ENCODE measurements at regions not wholly inside any gene's neighbourhood (a gene's known extent, or its start where the extent isn't known, plus 50 kb on each side); places are given as distances from the start of the nearest gene placed in this dataset.
"Not testable (repeated sequence)": the region's sequence is repeated elsewhere in the genome, so short reads cannot be mapped to it uniquely, and the experiment has no call there.

DNA sequence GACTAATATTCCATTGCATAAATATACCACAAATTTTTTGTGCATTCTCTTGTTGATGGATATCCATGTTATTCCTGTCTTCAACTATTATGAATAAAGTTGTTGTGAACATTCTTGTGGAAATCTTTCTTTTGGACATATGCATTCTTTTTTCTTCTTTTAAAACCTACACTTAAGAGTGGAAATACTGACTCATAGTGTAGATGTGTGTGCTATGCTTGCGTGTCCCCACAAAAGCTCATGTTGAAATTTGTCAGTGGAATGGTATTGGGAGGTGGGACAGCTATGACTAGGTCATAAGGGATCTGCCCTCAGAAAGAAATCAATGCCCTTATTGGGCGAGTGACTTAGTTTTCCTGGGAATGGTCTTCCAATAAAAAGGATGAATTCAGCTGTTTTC, 203.6 kb upstream of the PRSS58 start:
- no peak for DNase-seq

DNA sequence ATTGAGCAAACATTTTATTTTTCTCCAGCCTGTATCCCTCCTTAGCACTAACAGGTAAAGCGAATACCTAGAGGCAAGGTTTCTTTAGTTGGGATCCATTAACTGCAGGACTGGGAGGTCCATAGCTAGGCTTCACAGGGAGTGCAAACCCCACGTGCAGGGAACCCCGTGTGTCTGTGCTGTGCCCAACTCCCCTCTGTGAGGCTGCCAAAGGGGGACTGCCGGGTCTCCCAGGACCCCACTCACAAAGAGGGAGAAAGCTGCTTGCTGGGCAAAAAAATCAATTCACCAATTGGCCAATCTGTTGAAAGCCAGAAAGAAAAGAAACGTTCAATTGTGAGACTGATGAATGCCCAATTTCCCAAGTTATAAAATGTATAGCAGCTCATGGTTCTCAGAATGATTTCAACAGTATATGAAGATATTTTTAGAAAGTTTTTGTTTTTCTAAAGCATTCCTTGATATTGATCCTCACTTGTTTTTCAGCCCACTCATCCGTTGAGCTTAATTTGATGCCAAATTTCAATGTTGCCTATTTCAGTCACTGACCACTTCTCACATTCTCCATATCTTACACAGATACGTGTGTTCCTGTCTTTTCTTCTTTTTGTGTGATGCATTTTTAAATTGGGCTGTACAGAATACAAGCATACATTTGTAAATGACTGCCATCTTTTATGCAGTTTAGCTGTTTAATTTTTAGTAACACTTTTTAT, 202.7 kb upstream of the PRSS58 start:
- no peak for DNase-seq

DNA sequence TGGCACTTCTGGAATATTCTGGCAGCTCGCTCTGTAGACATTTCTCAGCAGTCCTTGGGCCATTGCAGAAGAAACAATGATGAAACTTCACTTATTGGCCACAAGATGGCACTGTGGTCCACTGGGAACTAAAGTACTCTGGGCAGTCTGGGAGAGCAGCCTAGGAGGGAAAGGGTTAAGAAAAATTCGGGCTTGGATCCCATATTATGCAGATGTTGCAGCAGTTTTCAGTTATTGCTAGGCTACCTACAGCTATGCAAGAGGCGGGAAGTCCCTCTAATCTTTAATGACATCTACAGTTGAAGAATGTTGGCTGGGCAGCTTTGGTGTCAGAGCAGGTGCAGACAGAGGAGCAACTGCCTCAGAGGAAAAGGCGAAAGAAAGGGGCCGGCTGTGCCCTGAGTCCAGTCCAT, 201.7 kb upstream of the PRSS58 start:
- DNase-seq, result no peak

DNA sequence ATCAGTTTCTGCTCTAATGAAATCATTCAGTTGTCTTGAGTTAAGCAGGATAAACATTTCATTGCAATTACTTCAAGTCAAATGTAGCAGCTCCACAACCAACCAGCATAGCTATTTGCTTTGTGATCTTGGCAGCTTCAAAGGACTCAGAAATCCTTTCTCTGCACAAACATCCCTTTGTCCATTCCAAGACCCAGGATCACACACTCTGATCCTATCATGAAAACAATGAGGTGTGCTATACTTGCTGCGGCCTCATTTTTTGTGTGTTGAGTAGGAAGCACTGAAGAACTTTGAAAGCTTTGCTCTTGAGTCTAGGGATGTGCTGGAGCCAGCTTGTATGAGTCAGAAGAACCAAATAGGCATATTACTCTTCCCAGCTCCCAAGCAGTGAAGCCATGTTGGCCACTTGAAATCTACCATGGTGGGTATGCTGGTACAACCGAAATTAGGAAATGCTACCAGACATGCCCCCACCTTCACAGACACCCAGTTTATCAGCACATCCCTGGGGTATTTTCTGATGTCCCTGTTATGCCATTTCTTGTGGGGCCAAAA, 199.4 kb upstream of the PRSS58 start:
- DNase-seq, result no peak

DNA sequence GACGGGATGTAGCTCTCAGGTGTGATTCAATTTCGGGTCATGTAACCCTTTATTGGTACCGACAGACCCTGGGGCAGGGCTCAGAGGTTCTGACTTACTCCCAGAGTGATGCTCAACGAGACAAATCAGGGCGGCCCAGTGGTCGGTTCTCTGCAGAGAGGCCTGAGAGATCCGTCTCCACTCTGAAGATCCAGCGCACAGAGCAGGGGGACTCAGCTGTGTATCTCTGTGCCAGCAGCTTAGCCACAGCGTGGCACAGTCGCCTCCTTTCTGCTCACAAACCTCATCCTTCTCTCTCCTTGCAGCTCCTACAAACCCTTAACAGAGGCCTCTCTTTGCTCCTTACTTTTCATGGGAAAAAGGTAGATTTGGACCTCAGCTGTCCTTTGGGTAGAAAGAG, 197.5 kb upstream of the PRSS58 start:
- no peak for DNase-seq

DNA sequence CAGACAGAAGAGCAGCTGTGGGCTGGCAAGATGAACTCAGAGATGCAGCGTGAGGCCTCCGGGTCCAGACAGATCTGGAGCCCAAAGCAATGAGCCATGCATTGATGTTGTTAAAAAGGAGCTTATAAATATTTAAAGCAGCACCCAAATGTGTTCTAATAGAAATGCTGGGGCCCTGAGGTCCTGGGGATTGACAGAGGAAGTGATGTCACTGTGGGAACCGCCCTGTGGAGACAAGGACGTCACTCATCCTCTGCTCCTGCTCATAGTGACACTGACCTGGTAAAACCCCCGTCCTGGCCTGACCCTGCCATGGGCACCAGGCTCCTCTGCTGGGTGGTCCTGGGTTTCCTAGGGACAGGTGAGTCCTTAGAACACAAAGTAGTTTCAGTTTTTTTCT, 197.0 kb upstream of the PRSS58 start:
- no peak for DNase-seq

DNA sequence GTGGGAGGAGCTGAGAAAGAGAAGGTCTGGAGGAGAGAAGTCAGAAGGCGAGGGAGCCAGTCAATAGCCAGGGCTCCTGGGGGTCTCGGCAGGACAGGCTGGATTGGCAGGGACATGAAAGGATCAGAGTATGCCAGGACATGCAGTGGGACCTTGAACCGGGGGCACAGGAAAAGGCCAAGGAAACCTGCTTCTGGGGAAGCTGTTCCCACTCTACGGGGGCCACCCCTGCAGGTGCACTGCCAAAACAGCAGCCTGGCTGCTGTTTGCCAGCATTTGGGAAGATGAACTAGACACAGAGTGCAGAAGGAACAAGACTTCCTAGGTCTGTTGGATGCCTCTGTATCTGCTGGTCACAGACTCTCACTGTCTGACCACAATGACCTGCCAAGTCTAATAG, 194.9 kb upstream of the PRSS58 start:
- no peak for DNase-seq

DNA sequence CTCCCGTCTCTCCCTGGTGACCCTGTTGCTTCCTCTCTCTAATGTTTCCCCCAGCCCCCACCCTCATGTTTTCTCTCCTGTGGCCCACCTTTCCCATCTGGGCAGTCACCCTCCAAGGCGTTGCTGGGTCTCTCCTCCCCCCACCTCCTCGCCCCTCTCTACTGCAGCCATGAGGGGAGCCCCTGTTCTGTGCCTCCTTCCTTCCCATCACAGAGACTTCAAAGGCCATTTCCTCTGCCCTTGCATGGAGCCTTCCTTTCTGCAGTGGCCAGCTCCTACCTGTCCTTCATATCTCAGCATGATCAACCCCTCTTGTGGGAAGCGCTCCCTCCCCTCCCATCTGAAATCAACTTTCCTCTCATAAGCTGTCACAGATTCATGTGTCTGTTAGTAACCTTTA, 194.0 kb upstream of the PRSS58 start:
- DNase-seq, result no peak

DNA sequence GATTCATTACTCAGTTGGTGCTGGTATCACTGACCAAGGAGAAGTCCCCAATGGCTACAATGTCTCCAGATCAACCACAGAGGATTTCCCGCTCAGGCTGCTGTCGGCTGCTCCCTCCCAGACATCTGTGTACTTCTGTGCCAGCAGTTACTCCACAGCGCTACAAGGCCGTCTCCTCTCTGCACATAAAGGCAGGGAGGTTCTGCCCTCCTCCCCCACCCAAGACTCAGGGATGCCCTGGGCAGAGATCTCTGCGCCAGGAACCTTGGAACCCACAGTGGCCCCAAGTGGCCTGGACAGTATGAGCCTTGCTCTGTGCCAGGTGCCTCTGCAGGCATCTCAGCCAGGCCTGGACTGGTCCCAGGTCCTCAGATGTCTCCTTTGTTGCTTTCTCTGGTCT, 193.4 kb upstream of the PRSS58 start:
- no peak for DNase-seq

DNA sequence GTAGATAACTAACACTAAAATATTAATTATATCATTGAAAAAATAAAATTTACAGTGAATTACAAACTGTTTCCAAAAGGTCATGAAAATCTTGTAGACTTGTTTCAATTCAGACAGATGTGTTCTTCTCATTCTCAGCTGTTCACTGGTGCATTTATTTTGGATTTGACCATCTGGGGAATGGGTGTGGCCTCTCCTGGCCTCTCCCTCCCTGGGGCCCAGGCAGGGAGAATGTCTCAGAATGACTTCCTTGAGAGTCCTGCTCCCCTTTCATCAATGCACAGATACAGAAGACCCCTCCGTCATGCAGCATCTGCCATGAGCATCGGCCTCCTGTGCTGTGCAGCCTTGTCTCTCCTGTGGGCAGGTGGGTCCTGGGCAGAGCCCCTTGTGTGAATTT, 192.8 kb upstream of the PRSS58 start:
- DNase-seq, result no peak

DNA sequence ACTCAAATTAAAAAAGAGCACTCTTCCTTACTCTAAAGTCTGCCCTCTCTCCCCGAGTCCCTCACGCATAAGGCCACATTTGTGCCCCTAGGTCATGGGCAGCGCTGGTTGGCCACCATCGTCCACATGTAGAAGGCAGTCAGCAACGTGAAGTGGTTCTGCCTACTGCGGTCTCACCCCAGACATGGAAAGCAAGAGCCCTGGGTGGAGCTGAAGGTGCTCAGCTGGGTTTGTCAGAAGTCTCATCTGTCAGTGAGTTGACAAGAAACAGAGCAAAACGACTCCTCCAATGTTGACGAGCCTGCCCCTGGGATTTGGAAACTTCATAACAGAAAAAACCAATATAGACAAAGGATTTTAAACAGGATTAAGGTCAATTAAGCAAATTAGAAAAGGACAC, 192.3 kb upstream of the PRSS58 start:
- DNase-seq, result no peak

DNA sequence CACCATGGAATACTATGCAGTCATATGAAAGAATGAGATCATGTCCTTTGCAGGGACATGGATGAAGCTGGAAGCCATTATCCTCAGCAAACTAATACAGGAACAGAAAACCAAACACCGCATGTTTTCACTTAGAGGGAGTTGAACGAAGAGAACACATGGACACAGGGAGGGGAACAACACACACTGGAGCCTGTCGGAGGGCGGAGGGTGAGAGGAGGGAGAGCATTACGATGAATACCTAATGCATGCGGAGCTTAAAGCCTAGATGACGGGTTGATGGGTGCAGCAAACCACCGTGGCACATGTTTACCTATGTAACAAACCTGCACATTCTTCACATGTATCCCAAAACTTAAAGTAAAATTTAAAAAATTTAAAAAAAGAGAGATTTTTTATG, 191.0 kb upstream of the PRSS58 start:
- not testable (repeated sequence) for DNase-seq

DNA sequence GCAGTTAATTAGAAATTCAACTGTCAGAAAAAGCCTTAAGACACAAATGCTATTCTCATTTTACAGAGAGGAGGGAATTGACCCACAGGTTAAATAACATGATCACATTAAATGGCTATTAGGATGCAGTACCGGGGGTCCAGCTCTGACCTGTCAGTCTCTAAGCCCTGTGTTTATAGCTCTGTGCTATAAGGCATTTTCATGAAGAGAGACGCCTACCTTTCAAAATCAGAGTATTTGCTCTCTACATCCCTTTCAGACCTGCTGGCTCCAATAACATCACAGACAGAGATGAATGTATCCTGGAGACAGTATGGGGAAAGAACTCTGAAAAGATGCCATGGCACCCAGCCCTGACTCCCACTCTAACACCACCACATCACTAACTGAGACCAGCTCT, 189.9 kb upstream of the PRSS58 start:
- DNase-seq, result no peak

DNA sequence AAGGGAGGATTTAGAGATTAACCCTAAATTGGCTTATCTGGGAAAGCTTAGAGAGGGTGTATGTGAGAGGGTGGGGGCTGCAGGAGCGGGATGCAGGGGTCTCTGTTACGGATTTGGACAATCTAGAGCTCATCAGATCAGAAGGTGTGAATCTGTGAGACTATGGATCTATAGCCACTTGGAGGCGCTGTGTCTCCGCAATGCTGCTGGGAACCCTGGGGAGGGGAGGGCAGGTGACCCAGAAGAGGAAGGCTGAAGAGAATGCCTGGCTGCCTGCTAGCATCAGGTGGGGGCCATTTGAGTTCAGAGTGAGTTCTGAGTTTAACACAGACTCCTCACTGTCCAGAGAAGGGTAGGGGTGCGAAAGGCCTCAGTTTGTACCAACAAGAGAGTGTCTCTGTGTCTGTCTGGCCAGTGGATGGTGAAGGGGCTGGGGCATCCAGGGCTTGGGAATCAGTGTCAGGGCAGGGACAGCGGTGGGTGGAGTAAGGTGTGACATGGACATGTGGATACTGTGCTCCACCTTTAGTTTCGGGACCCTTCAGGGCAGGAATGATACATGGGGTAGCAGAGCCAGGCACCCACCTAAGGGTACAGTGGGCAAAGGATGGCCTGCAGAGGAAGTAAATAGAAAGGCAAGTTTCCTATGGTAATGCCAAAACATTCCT, 187.3 kb upstream of the PRSS58 start:
- no peak for DNase-seq

DNA sequence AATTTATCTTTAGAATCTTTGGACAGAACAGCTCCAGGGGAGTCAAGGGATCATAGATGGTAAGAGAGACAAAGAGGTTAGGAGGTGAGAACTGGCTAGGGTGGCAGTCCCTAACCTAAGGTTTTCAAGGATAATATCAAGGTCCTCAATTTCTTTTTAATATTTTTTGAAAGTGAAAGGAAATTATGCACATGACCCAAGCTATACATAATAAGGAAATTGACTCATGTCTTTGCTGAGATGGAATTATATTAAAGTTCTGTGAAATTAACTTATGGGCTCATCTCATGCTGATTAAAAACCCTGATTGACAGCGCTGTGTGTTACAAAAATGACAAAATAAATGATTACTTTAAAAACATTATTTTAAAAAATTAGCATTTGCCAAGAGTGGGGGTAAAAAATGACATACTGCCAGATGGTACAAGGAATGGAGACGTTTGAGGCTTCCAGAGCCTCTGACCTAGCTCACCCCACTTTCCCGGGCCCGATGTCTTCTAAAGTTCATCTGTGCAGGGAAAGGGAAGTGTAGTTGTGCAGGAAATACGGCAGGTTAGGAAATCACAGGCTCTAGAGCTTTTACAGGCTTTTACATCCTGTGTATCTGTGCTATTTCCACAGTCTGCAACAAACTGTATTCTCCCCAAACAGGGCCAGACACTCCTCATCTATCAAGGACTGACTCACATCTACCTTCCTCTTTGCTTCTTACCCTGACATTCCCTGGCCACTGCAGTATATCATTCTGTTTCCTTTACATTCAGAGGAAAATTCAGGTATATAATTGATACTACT, 185.6 kb upstream of the PRSS58 start:
- DNase-seq, result no peak

DNA sequence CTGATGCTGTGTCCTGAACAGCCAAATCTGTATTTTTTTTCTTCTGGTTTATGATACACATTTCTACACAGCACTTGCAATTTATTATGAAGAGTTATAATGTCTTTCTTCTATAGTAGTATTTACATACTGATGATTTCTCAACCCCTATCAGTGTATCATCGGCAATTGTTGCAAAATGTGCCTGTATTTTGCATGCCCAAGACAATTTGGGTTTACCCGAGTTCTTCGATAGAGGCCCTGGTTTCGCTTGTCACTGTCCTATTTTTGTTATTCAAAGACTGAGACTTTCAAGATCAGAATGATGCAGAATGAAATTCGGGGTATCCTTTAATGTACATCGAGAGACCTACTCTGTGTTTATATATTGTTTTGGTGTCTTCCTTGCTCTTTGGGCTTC, 184.5 kb upstream of the PRSS58 start:
- no peak for DNase-seq

DNA sequence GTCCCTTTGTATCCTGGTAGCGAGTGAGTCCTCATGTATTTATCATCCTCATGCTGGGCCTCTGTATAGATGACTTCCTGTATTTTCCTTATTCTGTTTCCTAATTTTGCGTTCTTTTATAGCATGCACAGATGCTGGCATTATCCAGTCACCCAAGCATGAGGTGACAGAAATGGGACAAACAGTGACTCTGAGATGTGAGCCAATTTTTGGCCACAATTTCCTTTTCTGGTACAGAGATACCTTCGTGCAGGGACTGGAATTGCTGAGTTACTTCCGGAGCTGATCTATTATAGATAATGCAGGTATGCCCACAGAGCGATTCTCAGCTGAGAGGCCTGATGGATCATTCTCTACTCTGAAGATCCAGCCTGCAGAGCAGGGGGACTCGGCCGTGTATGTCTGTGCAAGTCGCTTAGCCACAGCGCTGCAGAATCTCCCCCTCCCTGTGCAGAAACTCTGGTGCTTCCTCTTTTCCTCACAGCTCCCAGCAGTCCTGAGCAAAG, 183.1 kb upstream of the PRSS58 start:
- DNase-seq, result no peak

DNA sequence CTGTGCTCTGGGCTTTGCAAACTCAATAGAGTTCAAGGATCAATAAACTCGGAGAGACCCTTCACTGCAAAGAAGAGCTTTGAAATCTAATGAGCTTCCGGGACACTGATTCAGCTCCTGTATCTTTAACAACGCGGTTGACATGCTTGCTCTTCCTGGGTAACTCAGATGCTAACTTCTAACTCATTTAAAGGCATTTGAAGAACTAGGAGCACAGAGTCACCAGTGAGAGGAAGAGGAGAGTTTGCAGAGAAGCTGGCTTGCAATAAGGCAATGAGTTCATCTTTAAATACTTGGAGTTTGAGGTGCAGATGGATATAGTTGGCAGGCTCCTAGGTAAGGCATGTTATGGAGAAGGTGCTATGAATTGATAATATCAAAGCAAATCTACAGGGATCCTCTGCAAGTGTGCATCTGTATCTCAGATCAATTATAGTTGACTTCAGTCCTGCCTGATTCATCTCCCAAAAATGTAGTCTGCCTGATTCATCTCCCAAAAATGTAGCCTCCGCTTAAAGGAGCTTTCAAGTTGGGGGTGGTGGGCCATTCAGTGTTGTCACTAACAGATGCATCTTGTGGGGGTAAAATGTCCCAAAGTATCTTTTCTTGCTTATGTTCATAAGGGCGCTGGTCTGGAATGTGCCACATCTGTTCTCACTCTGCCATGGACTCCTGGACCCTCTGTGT, 182.5 kb upstream of the PRSS58 start:
- no peak for DNase-seq

DNA sequence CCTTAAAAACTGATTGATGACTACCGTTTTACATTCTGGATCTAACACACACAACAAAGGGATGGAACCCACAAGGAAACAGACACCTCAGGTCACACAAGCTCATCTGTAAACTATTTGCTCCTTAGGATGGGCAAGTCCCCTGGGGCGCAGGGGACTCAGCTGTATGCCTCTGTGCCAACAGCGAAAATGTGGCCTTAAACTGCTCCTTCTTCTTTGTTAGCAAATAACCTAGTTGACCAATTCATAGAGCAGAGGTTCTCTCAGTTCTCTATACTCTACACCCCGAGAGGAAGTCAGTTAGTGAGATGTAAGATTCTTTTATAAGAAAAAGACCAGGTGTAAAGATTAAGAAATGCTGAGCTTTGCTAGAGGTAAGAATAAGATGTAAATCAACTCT, 181.9 kb upstream of the PRSS58 start:
- DNase-seq, result no peak

DNA sequence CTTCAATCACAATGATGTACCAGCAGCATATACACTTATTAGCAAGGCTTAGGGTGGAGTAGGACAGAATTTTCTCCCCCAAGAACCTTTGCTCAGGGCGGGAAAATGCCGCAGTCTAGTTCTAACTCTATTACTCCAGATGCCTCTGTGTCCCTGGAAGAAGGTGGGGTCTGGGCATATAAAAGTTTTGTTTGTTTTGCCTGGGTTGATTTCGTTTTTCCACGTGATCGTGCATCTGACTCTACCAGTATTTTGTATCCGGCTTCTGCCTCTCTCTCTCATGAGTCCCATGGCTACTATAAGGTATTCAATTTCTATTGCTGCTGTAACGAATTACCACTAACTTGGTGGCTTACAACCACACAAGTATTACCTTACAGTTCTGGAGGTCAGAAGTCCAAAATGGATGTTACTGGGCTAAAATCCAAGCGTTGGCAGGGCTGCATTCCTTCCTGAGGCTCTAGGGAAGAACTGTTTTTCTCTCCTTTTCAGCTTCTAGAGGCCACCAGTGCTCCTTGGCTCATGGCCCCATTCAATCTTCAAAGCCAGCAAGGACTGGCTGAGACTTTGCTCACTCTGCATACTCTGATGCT, 181.2 kb upstream of the PRSS58 start:
- DNase-seq, result no peak

DNA sequence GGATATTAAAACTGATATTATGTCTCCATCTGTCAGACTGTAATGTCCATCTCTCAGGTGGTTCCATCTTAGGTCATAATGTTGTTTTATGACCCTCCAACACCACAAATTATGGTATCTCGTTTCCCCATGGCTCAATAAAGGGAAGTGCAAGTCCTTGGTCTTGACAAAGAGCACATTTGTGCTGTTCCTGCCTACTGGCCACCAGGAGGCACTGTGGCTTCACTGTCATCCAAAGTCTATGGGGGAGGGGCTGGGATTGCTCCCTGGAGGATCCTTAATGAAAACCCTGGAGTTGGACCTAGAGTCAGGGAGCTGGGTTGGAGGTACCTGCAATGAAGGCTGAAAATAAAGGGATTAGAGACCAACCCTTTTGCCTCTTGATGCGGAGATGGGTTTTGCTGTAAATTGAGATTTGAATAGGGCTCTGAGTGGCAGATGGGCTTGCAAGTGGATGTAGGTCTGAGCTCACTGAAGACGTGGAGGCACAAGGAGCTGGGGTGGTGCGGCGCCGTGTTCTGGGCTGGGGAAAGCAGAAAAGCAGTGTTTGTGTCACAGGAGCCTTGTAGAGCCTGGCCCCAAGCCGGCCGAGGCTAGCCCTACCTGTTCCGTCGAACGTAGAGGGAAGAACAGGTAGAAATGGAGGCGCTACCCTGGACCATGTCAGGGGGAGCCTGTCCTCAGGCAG, 180.5 kb upstream of the PRSS58 start:
- DNase-seq, result no peak

DNA sequence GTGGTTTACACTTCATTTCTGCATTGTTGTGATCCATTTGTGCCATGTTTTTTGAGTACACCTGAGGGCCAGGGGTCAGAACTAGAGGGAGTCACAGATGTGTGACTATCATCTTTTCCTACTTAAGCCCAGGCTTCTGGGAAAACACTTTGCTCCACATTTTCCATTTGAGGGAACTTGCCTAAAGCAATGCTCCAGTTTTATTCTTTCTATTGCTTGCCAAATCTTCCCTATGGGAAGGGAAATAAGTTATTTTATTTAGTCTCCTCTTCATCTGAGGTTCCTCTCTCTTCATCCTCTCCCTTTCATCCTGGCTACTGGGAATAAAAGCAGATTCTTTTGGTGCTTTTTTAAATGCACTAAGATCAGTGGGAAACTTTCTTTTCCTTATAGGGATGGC, 179.9 kb upstream of the PRSS58 start:
- no peak for DNase-seq
